ENCODE measurements at regions not wholly inside any gene's neighbourhood (a gene's known extent, or its start where the extent isn't known, plus 50 kb on each side); places are given as distances from the start of the nearest gene placed in this dataset.
A peak's percentile ranks its signal among the peaks of the same experiment; 100 is the strongest.

GRCh38 chr9:18362166-18362565 lies 111.8 kb upstream of the ADAMTSL1 start:
- Histone ChIP-seq H3K36me3 (ENCODE audit: control insufficient read depth, insufficient read depth, low read length) (no peaks in the 10 kb centered on the region), H2BK5ac (ENCODE audit: low read depth, low read length, poor library complexity, severe bottlenecking) (no peak overlapping the region), H3K23ac (ENCODE audit: low read depth, low read length) (no peak overlapping the region), H4K20me1 (ENCODE audit: insufficient read depth, low read length) (no peaks in the 10 kb centered on the region), H3K4me2 (ENCODE audit: low read depth, low read length) (no peak overlapping the region), H4K91ac (ENCODE audit: insufficient read depth, low read depth, low read length) (no peak overlapping the region), H2AFZ (replicated peaks; ENCODE audit: low read length, poor library complexity) (no peak overlapping the region), H2BK20ac (ENCODE audit: low read depth, low read length) (no peak overlapping the region), H3K4me1 (ENCODE audit: control insufficient read depth, insufficient read depth, low read length) (peaks cover 10% of the 10 kb centered on the region), H3K56ac (ENCODE audit: extremely low read depth, insufficient read depth, low read length) (no peak overlapping the region), H2BK15ac (ENCODE audit: low read depth, low read length) (peak overlapping the region; percentile 25; the same call in 1 of the 3 replicates), H3K79me1 (ENCODE audit: low read depth in 1 of 2, low read length in 2 of 2) (no peaks in the 10 kb centered on the region), H3K14ac (replicated peaks; ENCODE audit: low read depth, low read length) (no peak overlapping the region), H3K27me3 (ENCODE audit: control insufficient read depth, insufficient read depth, low read length) (no peaks in the 10 kb centered on the region), H3K27ac (ENCODE audit: insufficient read depth, low read length) (no peak overlapping the region), H3K9me3 (ENCODE audit: control insufficient read depth, insufficient read depth, low read length) (no peaks in the 10 kb centered on the region), H3K9ac (ENCODE audit: low read depth, low read length) (no peak overlapping the region), H4K8ac (ENCODE audit: low read depth in 2 of 2, low read length in 2 of 2) (peak overlapping the region in 1 of 2 experiments; percentile 29; a peak in 1 of 4 replicates), H4K5ac (ENCODE audit: low read depth, low read length) (no peak overlapping the region), H3K18ac (ENCODE audit: low read depth, low read length) (no peak overlapping the region; the same call in 1 of the 2 replicates), H3K4me3 (ENCODE audit: insufficient read depth, low read depth, low read length) (no peak overlapping the region), H2AK9ac (replicated peaks; ENCODE audit: low read depth, low read length, poor library complexity) (no peak overlapping the region), H3K4ac (ENCODE audit: low read depth, low read length) (no peak overlapping the region), H2AK5ac (ENCODE audit: low read depth, low read length) (no peak overlapping the region), H2BK120ac (ENCODE audit: low read depth, low read length) (peak overlapping the region; percentile 88; the same call in 1 of the 2 replicates), H3K9me1 (ENCODE audit: insufficient read depth, low read length) (peaks cover 3% of the 10 kb centered on the region)
- dilution Hi-C loops (cut with HindIII; ENCODE audit: low sequenced_read_pairs, unreplicated experiment) (no loop called here), in situ Hi-C loops (cut with MboI; ENCODE audit: low sequenced_read_pairs) (no loop called here), intact Hi-C loops (cut with micrococcal nuclease) (no loop called here)
- no CpG with 5 or more reads among the region's 1 CpG for WGBS, 2 experiments (ENCODE audit: extremely low coverage in 2 of 2, insufficient read length in 1 of 2)
- no peak for ATAC-seq (ENCODE audit: low read depth)
- TF ChIP-seq MAFK (IDR thresholded peaks at IDR 0.05; ENCODE audit: low read depth, low read length) = no peak
- TF ChIP-seq RFX5 (IDR thresholded peaks at IDR 0.05; ENCODE audit: low read depth, low read length) = no peak
- TF ChIP-seq POLR2A (IDR thresholded peaks at IDR 0.05; ENCODE audit: low read depth, low read length) = no peak
- TF ChIP-seq RAD21 (IDR thresholded peaks at IDR 0.05; ENCODE audit: low read length) = no peak
- no peak for TF ChIP-seq MAZ (IDR thresholded peaks at IDR 0.05; ENCODE audit: borderline replicate concordance, low read depth, low read length)
- no peak for TF ChIP-seq FOS (IDR thresholded peaks at IDR 0.05; ENCODE audit: low read depth, low read length)
- no peak for TF ChIP-seq CHD1 (IDR thresholded peaks at IDR 0.05; ENCODE audit: low read depth, low read length)
- no peak for TF ChIP-seq SMC3 (IDR thresholded peaks at IDR 0.05; ENCODE audit: low read depth, low read length)
- TF ChIP-seq BHLHE40 (IDR thresholded peaks at IDR 0.05; ENCODE audit: low read depth, low read length) = no peak
- POLR2A ChIA-PET (ENCODE audit: unreplicated experiment) = no interaction called here
- no peak for DNase-seq
- CTCF ChIA-PET = no interaction called here
- no TSS peak for BruUV-seq (replicated peaks)
